OCI-LY3 (cell line): ENCODE measurements at regions not wholly inside any gene's neighbourhood (a gene's known extent, or its start where the extent isn't known, plus 50 kb on each side); places are given as distances from the start of the nearest gene placed in this dataset.

Experiments used
- H2AFZ ChIP-seq: fragments of 200-600, 300-600 bp; shearing (Covaris generic); 2 replicates; pipeline ENCODE4 v1.6.0; 2014; ENCODE audit warnings: antibody characterized with exemption, low read depth, low read length
- H3K27ac ChIP-seq: fragments of 200-600, 300-600 bp; sonication (generic); 2 replicates; pipeline ENCODE4 v1.5.1; 2014; ENCODE audit warnings: mild to moderate bottlenecking, low read length, moderate library complexity, mixed read lengths
- H3K27me3 ChIP-seq: fragments of 200-600, 300-600 bp; sonication (generic); 2 replicates; pipeline ENCODE4 v1.6.1; 2014; ENCODE audit warnings: low read depth, low read length, mixed read lengths
- H3K36me3 ChIP-seq: fragments of 200-600, 300-600 bp; sonication (generic); replicated peaks from 2 replicates; pipeline ENCODE3; 2014; ENCODE audit warnings: low read depth, low read length, mixed read lengths
- H3K4me1 ChIP-seq: fragments of 300-600, 200-600 bp; sonication (generic); 2 replicates; pipeline ENCODE4 v1.6.1; 2014; ENCODE audit warnings: low read length, mixed read lengths
- H3K4me2 ChIP-seq: fragments of 200-600, 300-600 bp; sonication (generic); 2 replicates; pipeline ENCODE4 v1.6.1; 2014; ENCODE audit warnings: low read length, mixed read lengths
- H3K4me3 ChIP-seq: fragments of 300-600, 200-600 bp; sonication (generic); 2 replicates; pipeline ENCODE4 v1.5.1; 2014; ENCODE audit warnings: antibody characterized with exemption, mild to moderate bottlenecking, low read length, moderate library complexity
- H3K79me2 ChIP-seq: fragments of 300-600, 200-600 bp; shearing (Covaris generic); 2 replicates; pipeline ENCODE4 v1.6.1; 2014; ENCODE audit warnings: mild to moderate bottlenecking, low read length, mixed read lengths
- H3K9ac ChIP-seq: fragments of 300-600, 200-600 bp; shearing (Covaris generic); 2 replicates; pipeline ENCODE4 v1.6.0; 2014; ENCODE audit warnings: mild to moderate bottlenecking, low read length, moderate library complexity
- H3K9me3 ChIP-seq: fragments of 200-600, 300-600 bp; shearing (Covaris generic); 2 replicates; pipeline ENCODE4 v1.6.1; 2014; ENCODE audit warnings: low read length, mixed read lengths; ENCODE audit not compliant: insufficient read depth
- H4K20me1 ChIP-seq: fragments of 200-600, 300-600 bp; sonication (generic); 2 replicates; pipeline ENCODE4 v1.6.1; 2016; ENCODE audit warnings: low read length, mixed read lengths; ENCODE audit not compliant: insufficient read depth
- EZH2phosphoT487 ChIP-seq: fragments of 200-600 bp; shearing (Covaris generic); IDR thresholded peaks from 2 replicates; pipeline ENCODE4 v1.6.1; 2018; ENCODE audit warnings: antibody characterized with exemption, mixed run types, low read depth
- TF ChIP-seq, protein P1 (sequence below): fragments of 200-600, 300-600 bp; sonication (generic); IDR thresholded peaks from 2 replicates; pipeline ENCODE4 v1.5.1; 2014; ENCODE audit warnings: antibody characterized with exemption, low read length, low read depth

DNA sequence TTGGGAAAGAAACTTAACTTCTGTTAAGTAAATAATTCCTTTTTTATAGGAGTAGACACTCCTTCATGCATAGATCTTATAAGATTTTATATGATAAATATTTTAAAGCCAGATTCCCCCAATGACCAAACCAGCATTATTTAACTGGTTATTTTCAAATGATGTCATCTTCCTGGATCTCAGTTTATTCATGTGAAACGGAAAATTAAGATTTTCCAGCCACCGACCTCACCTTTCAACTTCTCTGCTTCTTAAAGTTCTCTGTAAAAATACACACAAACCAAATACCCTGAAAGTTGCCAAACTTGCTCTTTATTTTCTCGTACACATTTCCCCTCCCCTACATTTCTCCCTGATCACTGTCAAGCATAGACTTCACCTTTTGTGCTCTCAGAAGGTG lies 364.2 kb downstream of the GALC start:
- no peaks in the 10 kb centered on the region for H3K27me3 ChIP-seq
- no peak for TF ChIP-seq EZH2phosphoT487
- TF ChIP-seq, protein P1, sequence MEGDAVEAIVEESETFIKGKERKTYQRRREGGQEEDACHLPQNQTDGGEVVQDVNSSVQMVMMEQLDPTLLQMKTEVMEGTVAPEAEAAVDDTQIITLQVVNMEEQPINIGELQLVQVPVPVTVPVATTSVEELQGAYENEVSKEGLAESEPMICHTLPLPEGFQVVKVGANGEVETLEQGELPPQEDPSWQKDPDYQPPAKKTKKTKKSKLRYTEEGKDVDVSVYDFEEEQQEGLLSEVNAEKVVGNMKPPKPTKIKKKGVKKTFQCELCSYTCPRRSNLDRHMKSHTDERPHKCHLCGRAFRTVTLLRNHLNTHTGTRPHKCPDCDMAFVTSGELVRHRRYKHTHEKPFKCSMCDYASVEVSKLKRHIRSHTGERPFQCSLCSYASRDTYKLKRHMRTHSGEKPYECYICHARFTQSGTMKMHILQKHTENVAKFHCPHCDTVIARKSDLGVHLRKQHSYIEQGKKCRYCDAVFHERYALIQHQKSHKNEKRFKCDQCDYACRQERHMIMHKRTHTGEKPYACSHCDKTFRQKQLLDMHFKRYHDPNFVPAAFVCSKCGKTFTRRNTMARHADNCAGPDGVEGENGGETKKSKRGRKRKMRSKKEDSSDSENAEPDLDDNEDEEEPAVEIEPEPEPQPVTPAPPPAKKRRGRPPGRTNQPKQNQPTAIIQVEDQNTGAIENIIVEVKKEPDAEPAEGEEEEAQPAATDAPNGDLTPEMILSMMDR: no peak
- H3K36me3 ChIP-seq: no peaks in the 10 kb centered on the region
- no peak overlapping the region for H3K4me3 ChIP-seq
- H4K20me1 ChIP-seq: no peaks in the 10 kb centered on the region
- H3K79me2 ChIP-seq: no peaks in the 10 kb centered on the region
- H3K4me1 ChIP-seq: 0 out of 2 replicates have a peak, but pooled peaks cover 8% of the 10 kb centered on the region
- H3K27ac ChIP-seq: no peak overlapping the region
- H3K4me2 ChIP-seq: no peak overlapping the region
- no peak overlapping the region for H2AFZ ChIP-seq
- no peak overlapping the region for H3K9ac ChIP-seq
- no peaks in the 10 kb centered on the region for H3K9me3 ChIP-seq

DNA sequence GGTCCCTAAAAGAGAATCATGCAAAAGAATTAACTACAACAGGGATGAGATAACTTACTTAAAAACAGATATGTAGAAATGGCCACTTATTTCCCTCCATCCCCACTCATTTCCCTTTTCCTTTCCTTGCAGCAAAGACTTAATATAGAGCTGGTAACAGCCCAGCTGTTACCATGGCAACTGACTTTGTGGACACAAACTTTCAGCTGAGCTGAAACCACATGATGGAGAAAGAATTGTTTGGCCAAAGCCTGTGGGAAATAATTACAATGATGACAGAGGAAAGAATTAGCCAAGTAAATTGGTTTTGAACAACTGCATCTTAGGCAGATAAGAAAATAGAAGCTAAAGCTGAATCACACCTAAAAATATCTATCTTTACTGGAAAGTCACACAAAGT lies 364.9 kb downstream of the GALC start:
- no peak overlapping the region for H3K27ac ChIP-seq
- no peak overlapping the region for H3K4me2 ChIP-seq
- H3K79me2 ChIP-seq: no peaks in the 10 kb centered on the region
- H4K20me1 ChIP-seq: no peaks in the 10 kb centered on the region
- no peak overlapping the region for H3K4me3 ChIP-seq
- no peaks in the 10 kb centered on the region for H3K36me3 ChIP-seq
- no peaks in the 10 kb centered on the region for H3K27me3 ChIP-seq
- H3K9me3 ChIP-seq: no peaks in the 10 kb centered on the region
- H2AFZ ChIP-seq: no peak overlapping the region
- TF ChIP-seq, protein P1: no peak
- no peak for TF ChIP-seq EZH2phosphoT487
- no peak overlapping the region for H3K9ac ChIP-seq
- H3K4me1 ChIP-seq: 0 out of 2 replicates have a peak, but pooled peaks cover 8% of the 10 kb centered on the region

DNA sequence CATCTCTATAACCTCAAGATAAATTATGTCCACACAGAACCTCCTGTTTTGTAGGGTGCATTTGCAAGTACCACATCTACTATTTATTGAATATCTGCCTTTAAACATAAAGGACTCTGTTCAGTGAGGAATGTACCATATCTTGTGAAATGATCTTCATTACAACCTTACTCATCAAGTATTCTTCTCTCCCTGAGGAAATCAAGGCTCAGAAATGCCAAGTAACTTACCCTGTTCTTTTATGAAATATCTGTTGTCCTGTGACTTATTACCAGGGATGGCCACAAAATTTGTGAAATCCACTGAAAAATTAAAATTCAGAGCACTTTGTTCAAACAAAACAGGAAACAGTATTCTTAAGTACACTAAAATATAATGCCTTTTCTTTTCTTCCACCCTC lies 366.7 kb downstream of the GALC start:
- Histone ChIP-seq H2AFZ (no peak overlapping the region), H3K9ac (no peak overlapping the region), H3K36me3 (no peaks in the 10 kb centered on the region), H3K27ac (no peak overlapping the region), H3K27me3 (no peaks in the 10 kb centered on the region), H3K9me3 (0 out of 2 replicates have a peak, but pooled peaks cover 4% of the 10 kb centered on the region), H4K20me1 (no peaks in the 10 kb centered on the region), H3K4me2 (no peak overlapping the region), H3K4me1 (0 out of 2 replicates have a peak, but pooled peaks cover 8% of the 10 kb centered on the region), H3K79me2 (no peaks in the 10 kb centered on the region), H3K4me3 (no peak overlapping the region)
- TF ChIP-seq, protein P1: no peak
- no peak for TF ChIP-seq EZH2phosphoT487

DNA sequence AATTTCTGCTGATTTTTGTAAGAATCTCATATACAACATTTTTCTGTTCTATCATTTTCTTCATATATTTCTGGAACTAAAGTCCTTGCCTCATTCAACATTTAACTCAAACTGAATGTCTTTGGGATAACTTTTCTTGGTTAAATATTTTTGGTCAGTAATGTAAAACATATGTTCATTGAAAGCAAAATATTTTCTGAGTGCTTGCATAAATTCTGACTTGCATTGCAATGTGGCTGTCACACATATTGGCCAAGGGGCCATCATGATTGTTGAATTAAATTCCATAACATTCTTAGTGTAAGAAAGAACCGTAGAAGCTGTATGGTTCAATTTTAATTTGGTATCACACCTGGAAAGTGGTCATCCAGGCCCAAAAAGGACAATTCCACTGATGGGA lies 369.4 kb downstream of the GALC start:
- Histone ChIP-seq H3K79me2 (no peaks in the 10 kb centered on the region), H3K9me3 (0 out of 2 replicates have a peak, but pooled peaks cover 12% of the 10 kb centered on the region), H3K4me1 (0 out of 2 replicates have a peak, but pooled peaks cover 4% of the 10 kb centered on the region), H4K20me1 (no peaks in the 10 kb centered on the region), H2AFZ (no peak overlapping the region), H3K36me3 (no peaks in the 10 kb centered on the region), H3K4me2 (no peak overlapping the region), H3K9ac (no peak overlapping the region), H3K4me3 (no peak overlapping the region), H3K27me3 (no peaks in the 10 kb centered on the region), H3K27ac (no peak overlapping the region)
- TF ChIP-seq, protein P1: no peak
- no peak for TF ChIP-seq EZH2phosphoT487
